PC-9 (cell line): ENCODE measurements at regions not wholly inside any gene's neighbourhood (a gene's known extent, or its start where the extent isn't known, plus 50 kb on each side); places are given as distances from the start of the nearest gene placed in this dataset.

Experiments
- BruUV-seq: library from RNA; stranded (reverse); fragments of 400-500 nt; replicated peaks from 2 replicates; lab custom pipeline; 2021; lab: Mats Ljungman, UMichigan
- CTCF ChIA-PET: fragments of 300-600 bp; sonication (Branson Sonifier 250); formaldehyde crosslinking; loops from one replicate; lab custom pipeline; 2022; ENCODE audit warnings: antibody characterized with exemption; lab: Charles Lee
- POLR2A ChIA-PET: fragments of 300-600 bp; sonication (Branson Sonifier 250); formaldehyde crosslinking; loops from one replicate; lab custom pipeline; 2022; ENCODE audit warnings: antibody characterized with exemption; ENCODE audit not compliant: unreplicated experiment; lab: Charles Lee
- DNase-seq, 2 experiments: peaks; one replicate each; pipeline versions ENCODE4 v3.0.0 to v3.0.0-alpha.2; 2015 to 2022; ENCODE audit warnings: mixed read lengths in 1 of 2
- H2AFZ ChIP-seq: fragments of 200-600 bp; sonication (generic); 2 replicates; pipeline ENCODE4 v1.8.1; 2017; ENCODE audit warnings: antibody characterized with exemption
- H3F3A ChIP-seq: fragments of 200-600 bp; sonication (generic); 2 replicates; pipeline ENCODE4 v1.8.1; 2017; ENCODE audit warnings: antibody characterized with exemption, mild to moderate bottlenecking, low read depth; ENCODE audit not compliant: insufficient read depth
- H3K27ac ChIP-seq: fragments of 200-600 bp; sonication (generic); 2 replicates; pipeline ENCODE4 v1.6.1; 2016; ENCODE audit warnings: mixed run types
- H3K27me3 ChIP-seq: fragments of 200-600 bp; sonication (generic); 2 replicates; pipeline ENCODE4 v1.6.1; 2016; ENCODE audit warnings: low read depth, mixed run types; ENCODE audit not compliant: insufficient read depth
- H3K36me3 ChIP-seq: fragments of 200-600 bp; sonication (generic); 2 replicates; pipeline ENCODE4 v1.6.1; 2016; ENCODE audit warnings: low read depth, mixed run types
- H3K4me1 ChIP-seq: fragments of 200-600 bp; sonication (generic); replicated peaks from 2 replicates; pipeline ENCODE4 v1.6.1; 2016; ENCODE audit warnings: mixed run types; ENCODE audit not compliant: insufficient read depth
- H3K4me2 ChIP-seq: fragments of 200-600 bp; sonication (generic); 2 replicates; pipeline ENCODE4 v1.6.1; 2017; ENCODE audit warnings: mixed run types
- H3K4me3 ChIP-seq: fragments of 200-600 bp; sonication (generic); 2 replicates; pipeline ENCODE4 v1.6.1; 2016; ENCODE audit warnings: mixed run types
- H3K79me2 ChIP-seq: fragments of 200-600 bp; sonication (generic); 2 replicates; pipeline ENCODE4 v1.6.1; 2017; ENCODE audit warnings: low read depth, mixed run types
- H3K9me2 ChIP-seq: fragments of 200-600 bp; sonication (generic); 2 replicates; pipeline ENCODE4 v1.8.1; 2017; ENCODE audit warnings: mild to moderate bottlenecking; ENCODE audit not compliant: insufficient read depth
- H3K9me3 ChIP-seq: fragments of 200-600 bp; sonication (generic); 2 replicates; pipeline ENCODE4 v1.8.1; 2016; ENCODE audit warnings: low read depth; ENCODE audit not compliant: insufficient read depth
- H4K20me1 ChIP-seq: fragments of 200-600 bp; sonication (generic); 2 replicates; pipeline ENCODE4 v1.8.1; 2017; ENCODE audit not compliant: insufficient read depth
- CTCF ChIP-seq: fragments of 200-600 bp; sonication (generic); conservative IDR thresholded peaks from 2 replicates; pipeline ENCODE4 v1.6.1; 2017; ENCODE audit warnings: mixed run types, antibody characterized with exemption, mild to moderate bottlenecking, moderate library complexity
- EZH2 ChIP-seq: fragments of 200-600 bp; sonication (generic); IDR thresholded peaks from 2 replicates; pipeline ENCODE4 v1.8.0; 2017; ENCODE audit warnings: antibody characterized with exemption, low read depth
- intact Hi-C: fragments of 100-400 bp; cut with micrococcal nuclease; formaldehyde crosslinking; loops from one replicate; pipeline ENCODE4 v1.10.0; 2022; ENCODE audit not compliant: unreplicated experiment

DNA sequence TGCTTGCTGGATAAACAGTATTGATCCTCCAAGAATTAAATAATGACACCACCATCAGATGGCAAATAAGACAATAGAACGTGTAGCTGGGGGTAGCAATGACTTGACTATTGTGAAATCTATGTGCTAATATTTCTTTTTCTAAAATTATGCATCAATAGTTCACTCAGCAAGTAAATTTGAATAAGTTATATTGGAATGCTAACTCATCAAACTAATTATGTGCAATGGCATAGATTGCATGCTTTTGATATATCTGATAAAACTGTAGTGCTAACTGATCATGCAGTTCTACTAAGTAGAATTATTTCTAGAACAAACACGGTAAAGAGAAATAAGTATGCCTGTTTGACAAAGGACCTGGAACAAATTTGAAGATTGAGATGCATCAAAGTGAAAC, 474.4 kb downstream of the NOVA1 start:
- Histone ChIP-seq H3K9me2 (no peaks in the 10 kb centered on the region), H3F3A (no peaks in the 10 kb centered on the region), H3K36me3 (no peaks in the 10 kb centered on the region), H3K9me3 (no peaks in the 10 kb centered on the region), H3K4me3 (no peak overlapping the region), H2AFZ (no peak overlapping the region), H4K20me1 (no peaks in the 10 kb centered on the region), H3K27me3 (no peaks in the 10 kb centered on the region), H3K4me1 (no peaks in the 10 kb centered on the region), H3K27ac (no peak overlapping the region), H3K79me2 (no peaks in the 10 kb centered on the region), H3K4me2 (no peak overlapping the region)
- CTCF ChIA-PET: no interaction called here
- intact Hi-C loops: no loop called here
- POLR2A ChIA-PET: no interaction called here
- no peak for DNase-seq
- TF ChIP-seq CTCF: no peak
- TF ChIP-seq EZH2: no peak
- BruUV-seq: no TSS peak

GRCh38 chr14:26121181-26121580, 476.7 kb downstream of the NOVA1 start:
- no peaks in the 10 kb centered on the region for H4K20me1 ChIP-seq
- no peak overlapping the region for H3K4me3 ChIP-seq
- H3K9me2 ChIP-seq: no peaks in the 10 kb centered on the region
- POLR2A ChIA-PET: no interaction called here
- H3K79me2 ChIP-seq: no peaks in the 10 kb centered on the region
- intact Hi-C loops: no loop called here
- DNase-seq: no peak
- no peaks in the 10 kb centered on the region for H3F3A ChIP-seq
- H3K27ac ChIP-seq: no peak overlapping the region
- H3K9me3 ChIP-seq: no peaks in the 10 kb centered on the region
- CTCF ChIA-PET: no interaction called here
- BruUV-seq: no TSS peak
- H3K4me1 ChIP-seq: no peaks in the 10 kb centered on the region
- no peak overlapping the region for H2AFZ ChIP-seq
- no peaks in the 10 kb centered on the region for H3K36me3 ChIP-seq
- TF ChIP-seq CTCF (no peak), EZH2 (no peak)
- no peaks in the 10 kb centered on the region for H3K27me3 ChIP-seq
- H3K4me2 ChIP-seq: no peak overlapping the region

DNA sequence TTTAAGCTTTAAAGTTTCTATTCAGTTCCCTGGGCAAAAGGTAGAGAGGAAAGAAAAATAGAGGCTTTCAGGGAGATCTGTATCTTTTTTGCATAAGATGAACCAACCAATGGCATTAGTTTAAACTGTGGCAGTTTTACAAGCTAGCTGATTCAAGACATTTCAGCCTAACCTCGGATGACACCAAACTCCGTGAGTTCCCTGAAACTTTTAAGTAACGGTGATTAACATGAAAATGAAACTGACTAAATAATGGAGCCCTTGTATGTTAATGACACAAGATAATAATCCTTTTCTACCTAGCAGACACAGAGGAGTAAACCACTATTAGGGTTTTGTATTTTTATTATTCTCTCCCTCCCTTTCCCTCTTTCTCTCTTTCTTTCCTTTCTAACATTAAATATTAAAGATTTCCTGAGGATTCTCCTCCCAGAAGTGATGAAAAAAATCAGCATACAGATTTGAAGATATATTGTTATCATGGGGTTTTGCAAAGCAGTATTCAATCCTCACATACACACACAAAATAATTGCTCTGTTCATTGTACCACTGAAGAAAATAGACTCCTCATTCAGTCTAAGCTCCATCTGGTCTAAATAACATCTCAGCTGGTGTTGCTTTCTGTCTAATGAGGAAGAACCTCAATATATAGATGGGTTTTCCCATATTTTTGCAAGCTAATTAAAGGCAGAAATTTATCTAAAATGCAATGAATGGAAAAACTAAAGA, 483.8 kb downstream of the NOVA1 start:
- intact Hi-C loops: no loop called here
- CTCF ChIA-PET: no interaction called here

More for the DNA sequence above, 483.8 kb downstream of the NOVA1 start:
- H3F3A ChIP-seq: no peaks in the 10 kb centered on the region
- H3K36me3 ChIP-seq: no peaks in the 10 kb centered on the region
- no peak overlapping the region for H3K4me2 ChIP-seq
- no peaks in the 10 kb centered on the region for H3K79me2 ChIP-seq
- no peak overlapping the region for H3K4me3 ChIP-seq
- no peaks in the 10 kb centered on the region for H4K20me1 ChIP-seq
- H3K9me2 ChIP-seq: no peaks in the 10 kb centered on the region
- H3K27me3 ChIP-seq: no peaks in the 10 kb centered on the region
- H3K4me1 ChIP-seq: no peaks in the 10 kb centered on the region
- H3K9me3 ChIP-seq: no peaks in the 10 kb centered on the region
- BruUV-seq: no TSS peak
- no peak overlapping the region for H3K27ac ChIP-seq
- no peak overlapping the region for H2AFZ ChIP-seq
- no peak for DNase-seq
- POLR2A ChIA-PET: no interaction called here
- TF ChIP-seq EZH2 (no peak), CTCF (no peak)
